ENCODE measurements at regions not wholly inside any gene's neighbourhood (a gene's known extent, or its start where the extent isn't known, plus 50 kb on each side); places are given as distances from the start of the nearest gene placed in this dataset.
A peak's percentile ranks its signal among the peaks of the same experiment; 100 is the strongest.

- no peak overlapping the region for H3K4me3 Mint-ChIP-seq (ENCODE audit: low read depth, unreplicated experiment)
- no peaks in the 10 kb centered on the region for H3K4me1 Mint-ChIP-seq (ENCODE audit: low read depth, unreplicated experiment)
- H3K27ac Mint-ChIP-seq (ENCODE audit: unreplicated experiment), result no peak overlapping the region
- no peaks in the 10 kb centered on the region for H3K27me3 Mint-ChIP-seq (ENCODE audit: unreplicated experiment)
- peaks cover 2% of the 10 kb centered on the region for H3K9me3 Mint-ChIP-seq (ENCODE audit: low read depth, unreplicated experiment)
- intact Hi-C loops (cut with micrococcal nuclease; ENCODE audit: unreplicated experiment), result no loop called here
- H3K36me3 Mint-ChIP-seq (ENCODE audit: insufficient read depth, unreplicated experiment), result no peaks in the 10 kb centered on the region
- CTCF ChIA-PET, result no interaction called here
- BruUV-seq (replicated peaks), result no TSS peak
- no peak for TF ChIP-seq CTCF (IDR thresholded peaks at IDR 0.05; ENCODE audit: unreplicated experiment)
- DNase-seq, result no peak
Observed at GRCh38 chr4:59525885-59526284, 1674.2 kb upstream of the ADGRL3 start.

DNA sequence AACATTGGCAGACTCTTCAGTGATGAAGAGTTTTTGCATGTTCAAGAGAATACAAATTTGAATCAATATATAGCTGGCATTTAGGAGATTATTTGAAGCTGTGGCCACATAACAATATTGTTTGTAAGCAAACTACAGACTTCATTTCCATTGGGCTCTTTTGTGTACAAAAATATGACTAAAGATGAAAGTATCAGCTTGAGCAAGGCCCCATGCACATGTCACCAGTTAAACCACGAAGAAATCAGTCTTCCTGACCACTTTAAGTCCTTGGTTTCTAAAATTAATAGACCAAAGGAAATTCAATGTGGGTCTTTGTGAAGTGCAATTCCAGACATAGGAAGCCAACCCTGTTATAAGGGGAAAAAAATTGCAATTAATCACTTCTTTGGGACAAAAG lies 1664.6 kb upstream of the ADGRL3 start:
- H3K36me3 Mint-ChIP-seq (ENCODE audit: insufficient read depth, unreplicated experiment), result no peaks in the 10 kb centered on the region
- H3K4me1 Mint-ChIP-seq (ENCODE audit: low read depth, unreplicated experiment), result no peaks in the 10 kb centered on the region
- no peaks in the 10 kb centered on the region for H3K27me3 Mint-ChIP-seq (ENCODE audit: unreplicated experiment)
- peaks cover 4% of the 10 kb centered on the region for H3K9me3 Mint-ChIP-seq (ENCODE audit: low read depth, unreplicated experiment)
- no peak overlapping the region for H3K27ac Mint-ChIP-seq (ENCODE audit: unreplicated experiment)
- no peak for TF ChIP-seq CTCF (IDR thresholded peaks at IDR 0.05; ENCODE audit: unreplicated experiment)
- no peak overlapping the region for H3K4me3 Mint-ChIP-seq (ENCODE audit: low read depth, unreplicated experiment)
- CTCF ChIA-PET, result no interaction called here
- BruUV-seq (replicated peaks), result no TSS peak
- intact Hi-C loops (cut with micrococcal nuclease; ENCODE audit: unreplicated experiment), result no loop called here
- no peak for DNase-seq

- BruUV-seq (replicated peaks), result no TSS peak
- DNase-seq, result no peak
- no peak for TF ChIP-seq CTCF (IDR thresholded peaks at IDR 0.05; ENCODE audit: unreplicated experiment)
- CTCF ChIA-PET, result no interaction called here
- no peak overlapping the region for H3K4me3 Mint-ChIP-seq (ENCODE audit: low read depth, unreplicated experiment)
- H3K9me3 Mint-ChIP-seq (ENCODE audit: low read depth, unreplicated experiment), result peaks cover 4% of the 10 kb centered on the region
- intact Hi-C loops (cut with micrococcal nuclease; ENCODE audit: unreplicated experiment), result no loop called here
- no peaks in the 10 kb centered on the region for H3K27me3 Mint-ChIP-seq (ENCODE audit: unreplicated experiment)
- H3K36me3 Mint-ChIP-seq (ENCODE audit: insufficient read depth, unreplicated experiment), result no peaks in the 10 kb centered on the region
- H3K27ac Mint-ChIP-seq (ENCODE audit: unreplicated experiment), result no peak overlapping the region
- H3K4me1 Mint-ChIP-seq (ENCODE audit: low read depth, unreplicated experiment), result no peaks in the 10 kb centered on the region
Observed at GRCh38 chr4:59536428-59536827, 1663.7 kb upstream of the ADGRL3 start.

DNA sequence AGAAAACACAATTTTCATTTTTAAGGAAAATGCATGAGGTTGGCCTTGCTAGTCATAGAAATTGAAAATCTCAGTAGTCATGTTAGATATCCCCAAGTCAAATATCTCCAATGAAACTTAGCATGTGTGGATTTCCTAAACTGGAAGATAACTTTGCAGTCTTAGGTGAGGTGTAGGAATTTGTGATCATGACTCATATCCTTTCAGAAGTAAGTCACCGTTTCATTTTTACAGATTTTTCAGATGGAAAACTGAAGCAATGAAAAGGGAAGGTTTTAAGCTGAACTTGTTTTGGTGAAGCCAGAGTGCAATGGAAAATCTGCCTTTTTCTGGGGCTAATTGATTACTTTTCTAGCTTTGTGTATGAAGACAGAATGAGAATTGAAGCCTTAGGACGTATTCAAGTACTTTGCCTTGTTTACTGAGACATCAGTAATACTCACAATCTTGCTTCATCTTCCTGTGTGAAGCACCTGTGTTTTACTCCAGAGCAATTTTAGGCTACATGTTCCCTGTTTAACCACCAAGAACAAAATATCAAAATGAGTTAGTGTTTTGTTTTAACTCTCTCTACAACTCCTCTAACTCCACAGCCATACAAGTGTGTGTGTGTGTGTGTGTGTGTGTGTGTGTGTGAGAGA lies 1662.8 kb upstream of the ADGRL3 start:
- Mint-ChIP-seq H3K27ac (ENCODE audit: unreplicated experiment) (peak overlapping the region; percentile 5), H3K4me3 (ENCODE audit: low read depth, unreplicated experiment) (no peak overlapping the region), H3K4me1 (ENCODE audit: low read depth, unreplicated experiment) (no peaks in the 10 kb centered on the region), H3K36me3 (ENCODE audit: insufficient read depth, unreplicated experiment) (no peaks in the 10 kb centered on the region), H3K9me3 (ENCODE audit: low read depth, unreplicated experiment) (peaks cover 3% of the 10 kb centered on the region), H3K27me3 (ENCODE audit: unreplicated experiment) (no peaks in the 10 kb centered on the region)
- no peak for DNase-seq
- no TSS peak for BruUV-seq (replicated peaks)
- CTCF ChIA-PET, result no interaction called here
- TF ChIP-seq CTCF (IDR thresholded peaks at IDR 0.05; ENCODE audit: unreplicated experiment), result no peak
- intact Hi-C loops (cut with micrococcal nuclease; ENCODE audit: unreplicated experiment), result no loop called here

Data from Calu3 (cell line).